ENCODE measurements at regions not wholly inside any gene's neighbourhood (a gene's known extent, or its start where the extent isn't known, plus 50 kb on each side); places are given as distances from the start of the nearest gene placed in this dataset.
A peak's percentile ranks its signal among the peaks of the same experiment; 100 is the strongest.
"Not testable (repeated sequence)": the region's sequence is repeated elsewhere in the genome, so short reads cannot be mapped to it uniquely, and the experiment has no call there.

- no peak for DNase-seq (ENCODE audit: low read depth in 4 of 4, low spot score in 3 of 4)
Measured at GRCh38 chr9:21688108-21689102, 114.0 kb upstream of the MTAP start.

GRCh38 chr9:21689854-21690253 is 112.6 kb upstream of the MTAP start:
- DNase-seq (ENCODE audit: low read depth in 4 of 4, low spot score in 3 of 4) = no peak

DNA sequence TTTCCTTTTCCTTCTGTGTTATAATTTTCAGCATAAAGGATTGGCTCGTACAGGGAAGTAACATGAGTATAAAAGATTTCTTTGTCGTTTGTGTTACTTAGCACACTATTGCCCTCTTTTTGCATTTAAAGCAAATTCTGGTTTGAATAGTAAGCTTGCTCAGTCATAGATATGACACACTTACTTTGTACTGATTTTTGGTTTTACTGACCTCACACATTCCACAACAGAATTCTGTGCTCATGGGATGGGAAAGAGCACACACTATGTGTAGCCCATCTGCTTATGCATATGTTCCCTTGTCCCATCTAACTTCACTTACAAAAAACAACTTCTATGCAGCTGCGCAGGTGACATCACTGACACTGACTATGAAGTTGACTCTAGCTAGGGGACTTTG is 111.9 kb upstream of the MTAP start:
- DNase-seq (ENCODE audit: low read depth in 4 of 4, low spot score in 3 of 4) = no peak

DNA sequence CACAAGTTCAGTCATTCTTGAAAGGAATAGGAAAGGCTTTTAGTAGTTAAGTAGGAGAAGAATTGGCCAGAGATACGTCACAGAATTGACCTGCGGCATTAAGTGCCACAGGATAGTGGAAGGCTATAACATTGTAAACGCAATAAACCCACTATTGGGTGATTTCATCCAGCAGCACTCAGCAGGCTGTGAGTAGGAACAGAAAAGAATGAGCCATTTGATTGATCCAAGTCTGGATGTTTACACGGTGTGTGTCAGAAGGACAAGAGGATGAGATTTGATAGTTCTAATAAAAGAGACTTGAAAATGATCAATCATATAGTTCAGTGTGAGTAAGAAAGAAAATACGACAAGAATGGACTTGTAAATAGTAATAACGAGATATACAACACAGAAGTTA is 110.0 kb upstream of the MTAP start:
- no peak for DNase-seq (ENCODE audit: low read depth in 4 of 4, low spot score in 3 of 4)

- no peak for DNase-seq (ENCODE audit: low read depth in 4 of 4, low spot score in 3 of 4)
Measured at GRCh38 chr9:21694424-21694823, 108.0 kb upstream of the MTAP start.

- no peak for DNase-seq (ENCODE audit: low read depth in 4 of 4, low spot score in 3 of 4)
Measured at GRCh38 chr9:21695443-21695842, 107.0 kb upstream of the MTAP start.

- DNase-seq (ENCODE audit: low read depth in 4 of 4, low spot score in 3 of 4) = no peak
Measured at GRCh38 chr9:21695874-21696341, 106.5 kb upstream of the MTAP start.

- no peak for DNase-seq (ENCODE audit: low read depth in 4 of 4, low spot score in 3 of 4)
Measured at GRCh38 chr9:21696411-21696871, 106.0 kb upstream of the MTAP start.

DNA sequence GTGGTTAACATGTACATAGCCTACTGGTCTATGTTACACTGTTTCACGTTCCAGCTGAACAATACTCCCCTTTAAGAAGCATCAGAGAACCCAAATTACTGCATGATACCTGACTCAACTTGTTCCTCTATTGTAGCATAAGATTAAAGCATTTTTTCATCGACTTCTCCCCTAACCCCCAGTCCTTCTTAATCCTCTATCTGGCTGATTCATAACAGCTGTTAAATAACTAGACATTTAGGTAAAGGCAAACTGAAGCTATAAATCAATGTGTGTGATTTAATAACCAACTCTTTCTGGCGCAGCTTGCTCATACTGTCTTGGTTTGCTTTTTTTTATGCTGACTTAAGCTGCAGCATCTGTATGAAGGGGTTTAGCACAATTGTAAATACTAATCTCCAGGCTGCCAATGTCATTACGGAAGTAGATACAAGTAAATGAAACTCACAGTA is 94.2 kb upstream of the MTAP start:
- DNase-seq (ENCODE audit: low read depth in 4 of 4, low spot score in 3 of 4) = no peak

DNA sequence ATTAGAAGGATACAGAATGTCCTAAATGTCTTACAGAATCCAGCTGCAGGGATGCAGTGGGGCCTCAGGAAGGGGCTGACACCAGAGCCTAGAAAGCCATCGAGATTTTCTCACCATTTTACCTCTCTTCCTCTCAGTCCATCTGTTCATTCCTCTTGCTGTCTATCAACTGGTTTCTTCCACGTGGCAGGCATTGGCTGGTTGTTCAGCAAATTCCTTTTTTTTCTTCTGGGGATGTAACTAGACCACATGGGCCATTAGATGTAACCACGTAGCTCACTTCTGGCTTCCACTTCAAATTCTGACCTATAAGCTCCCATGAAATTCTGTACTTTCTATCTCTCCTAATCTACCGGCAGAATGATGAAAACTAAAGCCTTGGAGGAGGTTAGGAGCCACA is 93.6 kb upstream of the MTAP start:
- DNase-seq (ENCODE audit: low read depth in 4 of 4, low spot score in 3 of 4) = no peak

- DNase-seq (ENCODE audit: low read depth in 4 of 4, low spot score in 3 of 4) = peak in 1 of 4 donors; percentile 16
Measured at GRCh38 chr9:21709464-21710058, 92.9 kb upstream of the MTAP start.

- DNase-seq (ENCODE audit: low read depth in 4 of 4, low spot score in 3 of 4) = no peak
Measured at GRCh38 chr9:21710548-21711191, 91.8 kb upstream of the MTAP start.

DNA sequence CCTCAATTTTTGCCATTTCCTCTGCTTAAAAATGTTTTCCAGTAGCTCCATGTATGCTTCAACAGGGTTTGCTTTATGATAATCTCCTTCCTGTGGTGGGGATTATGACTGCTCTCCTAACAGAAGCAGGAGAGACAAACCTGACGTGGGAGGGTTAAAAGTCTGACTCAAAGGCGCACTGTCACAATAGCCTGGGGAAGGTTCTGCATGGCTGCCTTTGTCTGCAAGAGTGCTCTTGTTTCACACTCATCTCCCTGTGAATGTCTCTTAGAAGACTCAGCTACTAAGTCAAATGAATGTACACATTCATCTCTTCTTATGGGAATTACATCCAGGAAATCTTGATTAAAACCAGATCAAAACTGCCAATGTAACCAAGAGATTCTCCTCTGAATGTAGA is 90.9 kb upstream of the MTAP start:
- DNase-seq (ENCODE audit: low read depth in 4 of 4, low spot score in 3 of 4) = no peak

- no peak for DNase-seq (ENCODE audit: low read depth in 4 of 4, low spot score in 3 of 4)
Measured at GRCh38 chr9:21715408-21715807, 87.0 kb upstream of the MTAP start.

DNA sequence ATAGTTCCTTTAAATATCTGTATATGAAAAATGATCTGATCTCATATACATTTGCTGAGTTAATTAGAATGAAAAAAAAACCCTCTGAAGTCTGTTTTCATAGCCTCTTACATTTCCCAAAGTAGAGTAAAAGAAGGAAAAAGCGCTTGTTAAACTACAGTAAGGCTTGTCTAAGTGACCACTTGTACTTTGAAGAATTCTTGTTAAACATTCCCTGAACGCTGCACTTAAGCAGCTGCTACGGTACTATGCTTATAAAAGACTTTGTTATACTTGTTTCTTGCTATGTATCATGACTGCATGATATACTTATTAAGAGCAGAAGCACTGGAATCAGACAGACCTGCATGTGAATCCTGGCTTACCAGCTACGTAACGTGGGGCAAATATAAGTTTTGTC is 81.7 kb upstream of the MTAP start:
- DNase-seq (ENCODE audit: low read depth in 4 of 4, low spot score in 3 of 4) = no peak

DNA sequence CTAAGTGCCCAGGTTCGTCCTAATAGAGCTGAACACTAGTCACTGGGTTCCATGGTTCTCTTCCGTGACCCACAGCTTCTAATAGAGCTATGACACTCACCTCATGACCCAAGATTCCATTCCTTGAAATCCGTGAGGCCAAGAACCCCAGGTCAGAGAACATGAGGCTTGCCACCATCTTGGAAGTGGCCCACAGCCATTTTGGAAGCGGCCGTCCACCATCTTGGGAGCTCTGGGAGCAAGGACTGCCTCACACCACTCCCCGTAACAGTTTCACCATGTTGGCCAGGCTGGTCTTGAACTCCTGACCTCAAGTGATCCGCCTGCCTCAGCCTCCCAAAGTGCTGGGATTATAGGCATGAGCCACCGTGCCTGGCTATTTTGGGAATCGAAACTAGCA is 75.0 kb upstream of the MTAP start:
- not testable (repeated sequence) for DNase-seq (ENCODE audit: low read depth in 4 of 4, low spot score in 3 of 4)

GRCh38 chr9:21728781-21729180 is 73.7 kb upstream of the MTAP start:
- no peak for DNase-seq (ENCODE audit: low read depth in 4 of 4, low spot score in 3 of 4)

DNA sequence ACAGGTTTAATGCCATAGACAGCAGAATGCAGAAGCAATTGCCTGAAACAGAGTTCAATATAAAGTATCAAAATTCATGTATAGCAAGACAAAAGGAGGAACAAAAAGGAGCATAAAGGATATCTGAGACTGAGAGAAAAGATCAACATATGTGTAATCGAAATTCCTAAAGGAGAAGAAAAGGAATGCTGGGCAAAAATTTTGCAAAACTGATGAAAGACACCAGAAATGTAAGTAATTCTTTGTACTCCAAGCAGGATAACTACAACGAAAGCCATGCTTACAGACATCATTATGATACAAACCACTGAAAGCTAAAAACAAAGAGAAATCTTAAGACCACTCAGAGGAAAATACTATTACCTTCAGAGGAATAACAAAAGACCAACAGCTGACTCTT is 72.8 kb upstream of the MTAP start:
- DNase-seq (ENCODE audit: low read depth in 4 of 4, low spot score in 3 of 4) = no peak

- DNase-seq (ENCODE audit: low read depth in 4 of 4, low spot score in 3 of 4) = no peak
Measured at GRCh38 chr9:21730899-21731298, 71.5 kb upstream of the MTAP start.

DNA sequence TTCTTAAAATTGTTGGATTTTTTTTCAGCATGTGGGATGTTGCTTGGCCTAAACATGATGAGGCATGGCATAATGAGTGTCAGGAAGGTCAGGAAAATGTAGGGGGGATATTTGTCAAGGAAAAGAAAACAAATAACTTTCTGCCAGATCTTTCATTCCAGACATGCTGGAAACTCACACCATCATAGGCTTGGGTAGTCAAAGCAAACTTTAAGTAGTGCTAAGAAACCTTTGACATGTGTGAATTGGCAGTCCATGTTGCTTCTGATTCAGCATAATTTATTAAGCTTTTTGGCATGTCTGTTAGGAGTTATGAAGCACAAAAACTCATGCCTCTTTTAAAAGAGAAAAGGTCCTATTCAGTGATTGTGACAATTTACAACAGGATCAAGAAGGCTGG is 61.3 kb upstream of the MTAP start:
- peak in 1 of 4 donors; percentile 4 for DNase-seq (ENCODE audit: low read depth in 4 of 4, low spot score in 3 of 4)

- DNase-seq (ENCODE audit: low read depth in 4 of 4, low spot score in 3 of 4) = no peak
Measured at GRCh38 chr9:21744320-21744719, 58.1 kb upstream of the MTAP start.
